ENCODE measurements at regions not wholly inside any gene's neighbourhood (a gene's known extent, or its start where the extent isn't known, plus 50 kb on each side); places are given as distances from the start of the nearest gene placed in this dataset.

DNA sequence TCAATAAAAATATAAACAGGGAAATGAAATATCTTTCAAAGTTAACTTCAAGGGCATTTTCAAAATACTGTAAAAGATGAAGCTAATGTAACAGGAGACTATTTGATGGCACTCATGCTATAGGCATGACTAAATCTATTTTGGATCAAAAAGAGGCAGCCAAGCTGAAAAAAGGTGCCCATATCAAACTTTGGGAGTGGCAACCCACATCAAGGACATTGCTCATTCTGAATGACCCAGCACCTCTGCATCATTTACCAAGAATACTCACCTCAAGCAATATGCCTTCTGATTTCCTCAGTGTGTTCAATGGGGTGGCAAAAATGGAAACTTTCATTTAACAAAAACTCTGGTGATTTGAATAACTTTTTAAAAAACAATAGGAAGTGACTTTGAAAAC is 853.3 kb downstream of the TLE1 start:
- no peak for DNase-seq (ENCODE audit: low spot score)
- TF ChIP-seq, protein P1, sequence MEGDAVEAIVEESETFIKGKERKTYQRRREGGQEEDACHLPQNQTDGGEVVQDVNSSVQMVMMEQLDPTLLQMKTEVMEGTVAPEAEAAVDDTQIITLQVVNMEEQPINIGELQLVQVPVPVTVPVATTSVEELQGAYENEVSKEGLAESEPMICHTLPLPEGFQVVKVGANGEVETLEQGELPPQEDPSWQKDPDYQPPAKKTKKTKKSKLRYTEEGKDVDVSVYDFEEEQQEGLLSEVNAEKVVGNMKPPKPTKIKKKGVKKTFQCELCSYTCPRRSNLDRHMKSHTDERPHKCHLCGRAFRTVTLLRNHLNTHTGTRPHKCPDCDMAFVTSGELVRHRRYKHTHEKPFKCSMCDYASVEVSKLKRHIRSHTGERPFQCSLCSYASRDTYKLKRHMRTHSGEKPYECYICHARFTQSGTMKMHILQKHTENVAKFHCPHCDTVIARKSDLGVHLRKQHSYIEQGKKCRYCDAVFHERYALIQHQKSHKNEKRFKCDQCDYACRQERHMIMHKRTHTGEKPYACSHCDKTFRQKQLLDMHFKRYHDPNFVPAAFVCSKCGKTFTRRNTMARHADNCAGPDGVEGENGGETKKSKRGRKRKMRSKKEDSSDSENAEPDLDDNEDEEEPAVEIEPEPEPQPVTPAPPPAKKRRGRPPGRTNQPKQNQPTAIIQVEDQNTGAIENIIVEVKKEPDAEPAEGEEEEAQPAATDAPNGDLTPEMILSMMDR (IDR thresholded peaks at IDR 0.05; ENCODE audit: extremely low read depth, missing control alignments) = no peak

DNA sequence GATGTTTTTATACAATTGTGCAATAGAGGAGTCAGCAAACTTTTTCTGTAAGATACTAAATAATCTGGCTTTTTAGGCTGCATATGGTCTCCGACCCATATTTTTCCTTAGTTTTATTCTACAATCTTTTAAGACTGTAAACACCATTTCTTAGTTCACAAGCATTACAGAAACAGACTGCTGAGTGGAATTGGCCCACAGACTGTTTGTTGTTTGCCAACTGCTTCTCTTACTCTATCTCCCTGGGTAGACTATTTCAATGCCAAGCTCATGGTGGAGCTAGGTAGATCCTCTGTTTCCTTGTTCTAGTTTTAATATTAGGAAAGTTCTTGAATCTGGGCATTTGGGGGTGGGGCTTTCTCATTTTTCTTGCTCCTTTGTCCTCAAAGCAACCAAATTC is 857.6 kb downstream of the TLE1 start:
- TF ChIP-seq, protein P1 (IDR thresholded peaks at IDR 0.05; ENCODE audit: extremely low read depth, missing control alignments) = no peak
- no peak for DNase-seq (ENCODE audit: low spot score)

DNA sequence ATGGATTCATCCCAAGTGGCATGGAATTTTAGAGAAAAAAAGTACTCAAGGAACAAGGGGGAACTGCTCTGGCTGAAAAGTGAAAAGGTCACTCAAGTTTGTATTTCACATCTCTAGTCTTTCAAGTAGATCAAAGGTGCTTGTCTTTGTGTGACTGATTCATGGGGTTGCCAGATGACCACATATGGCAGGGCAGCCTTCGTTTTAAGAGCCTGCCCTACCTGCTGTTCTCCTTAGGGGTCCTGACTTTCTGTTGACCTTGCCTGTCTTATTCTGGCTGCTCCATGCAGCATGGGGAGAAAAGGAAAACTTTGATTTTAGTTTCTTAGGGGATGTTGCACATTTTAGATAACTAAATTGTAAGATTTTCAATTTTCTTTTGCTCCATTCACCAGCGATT is 877.7 kb downstream of the TLE1 start:
- no peak for DNase-seq (ENCODE audit: low spot score)
- TF ChIP-seq, protein P1 (IDR thresholded peaks at IDR 0.05; ENCODE audit: extremely low read depth, missing control alignments) = no peak

DNA sequence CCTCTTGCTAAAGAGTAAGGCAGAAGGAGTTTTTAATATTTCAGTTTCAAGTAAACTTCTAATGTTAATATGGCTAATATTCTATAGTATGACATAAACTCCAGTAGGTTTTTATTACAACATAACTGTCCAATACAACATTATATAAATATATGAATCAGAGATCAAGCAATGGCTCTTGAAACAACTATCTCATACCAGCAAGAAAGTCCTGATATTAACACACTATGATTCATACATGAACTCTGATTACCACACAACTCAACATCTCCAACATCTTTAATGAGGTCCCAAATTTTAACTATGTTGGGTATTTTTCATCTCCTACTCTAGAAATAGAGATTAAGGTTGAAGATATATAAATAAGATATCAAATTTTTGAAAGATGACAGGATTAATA is 878.3 kb downstream of the TLE1 start:
- DNase-seq (ENCODE audit: low spot score) = no peak
- TF ChIP-seq, protein P1 (IDR thresholded peaks at IDR 0.05; ENCODE audit: extremely low read depth, missing control alignments) = no peak

DNA sequence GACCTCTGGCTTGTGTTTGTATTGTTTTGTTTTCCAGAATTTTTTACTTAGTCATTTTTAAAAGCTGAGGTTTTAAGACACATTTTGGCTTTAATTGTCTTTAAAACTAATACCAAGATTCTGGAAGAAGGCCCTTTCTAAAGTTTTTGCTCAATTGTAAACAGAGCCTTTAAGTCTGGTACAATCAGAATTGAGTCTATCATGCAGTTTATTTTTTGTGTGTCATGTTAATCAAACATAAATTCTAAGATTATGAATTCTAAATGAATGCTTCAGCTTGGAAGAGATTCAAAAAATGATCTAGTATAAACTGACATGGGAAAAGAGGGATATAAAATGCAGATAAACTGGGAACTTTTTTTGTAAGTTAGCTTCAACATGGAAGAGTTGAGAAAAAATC is 882.7 kb downstream of the TLE1 start:
- TF ChIP-seq, protein P1 (IDR thresholded peaks at IDR 0.05; ENCODE audit: extremely low read depth, missing control alignments) = no peak
- DNase-seq (ENCODE audit: low spot score) = no peak

DNA sequence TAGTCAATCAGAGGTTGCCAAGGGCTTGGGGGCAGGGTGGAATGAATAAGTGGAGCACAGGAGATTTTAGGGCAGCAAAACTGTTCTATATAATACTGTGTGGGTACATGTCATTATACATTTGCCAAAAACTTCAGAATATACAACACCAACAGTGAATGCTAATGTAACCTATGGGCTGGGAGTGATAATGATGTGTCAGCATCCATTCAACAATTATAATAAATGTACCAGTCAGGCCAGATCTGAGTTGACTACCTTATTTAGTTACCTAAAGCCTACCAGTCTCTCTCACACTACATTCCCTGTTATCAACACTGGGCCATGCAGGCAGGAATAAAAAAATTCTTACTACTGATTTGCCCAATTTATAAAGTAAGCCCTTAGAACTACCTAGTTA is 884.5 kb downstream of the TLE1 start:
- TF ChIP-seq, protein P1 (IDR thresholded peaks at IDR 0.05; ENCODE audit: extremely low read depth, missing control alignments) = no peak
- no peak for DNase-seq (ENCODE audit: low spot score)

DNA sequence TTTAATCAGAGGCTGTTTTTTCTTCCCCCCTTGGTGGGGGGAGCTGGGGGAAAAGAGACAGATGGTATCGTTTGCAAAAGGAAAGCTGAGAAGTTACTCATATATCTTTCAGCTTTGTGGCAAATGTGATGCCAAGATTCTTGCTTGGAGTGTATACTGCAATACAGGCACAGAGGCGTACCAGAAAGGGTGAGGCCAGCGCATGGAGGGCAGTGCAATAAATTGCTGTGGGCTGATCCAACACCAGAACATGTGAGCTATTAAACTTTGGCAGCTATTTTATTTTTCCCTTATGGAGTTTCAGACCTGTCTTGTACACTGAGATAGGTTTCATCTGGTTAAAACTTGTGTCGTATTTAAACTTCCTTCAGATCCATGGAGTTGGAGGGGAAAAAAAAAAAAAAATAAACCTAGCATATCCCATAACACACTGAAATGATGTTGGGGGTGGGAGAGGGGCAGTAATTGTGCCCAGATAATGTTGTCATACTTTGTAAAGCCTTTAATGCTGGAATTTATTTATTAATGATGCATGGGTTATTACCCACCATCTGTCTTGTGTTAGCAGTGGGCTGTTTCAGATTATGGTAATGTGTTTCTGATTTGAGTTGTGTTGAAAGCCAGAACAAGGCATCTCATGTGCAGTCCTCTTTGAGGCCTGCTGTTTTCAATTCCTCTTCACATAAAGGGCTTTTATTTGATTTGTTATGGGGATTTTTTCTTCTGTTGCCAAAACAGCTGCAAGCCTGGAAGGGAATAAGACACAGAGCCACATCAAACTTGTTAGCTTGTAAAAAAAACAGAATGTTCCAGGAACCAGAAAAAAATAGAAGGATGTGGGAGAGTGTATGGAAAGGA is 891.3 kb downstream of the TLE1 start:
- DNase-seq (ENCODE audit: low spot score) = no peak
- TF ChIP-seq, protein P1 (IDR thresholded peaks at IDR 0.05; ENCODE audit: extremely low read depth, missing control alignments) = no peak
